GM21825 (cell line): ENCODE measurements at regions not wholly inside any gene's neighbourhood (a gene's known extent, or its start where the extent isn't known, plus 50 kb on each side); places are given as distances from the start of the nearest gene placed in this dataset.
"Not testable (repeated sequence)": the region's sequence is repeated elsewhere in the genome, so short reads cannot be mapped to it uniquely, and the experiment has no call there.

ENCODE experiments used
- ATAC-seq: cut with Tn5 transposase; IDR thresholded peaks from one replicate; pipeline ENCODE4 v1.9.1; 2021; ENCODE audit warnings: mild to moderate bottlenecking, moderate library complexity; ENCODE audit not compliant: unreplicated experiment

GRCh38 chrX:39766855-39767254, 330.9 kb downstream of the BCOR start:
- no peak for ATAC-seq

- no peak for ATAC-seq
Observed at GRCh38 chrX:39767446-39767845, 330.3 kb downstream of the BCOR start.

DNA sequence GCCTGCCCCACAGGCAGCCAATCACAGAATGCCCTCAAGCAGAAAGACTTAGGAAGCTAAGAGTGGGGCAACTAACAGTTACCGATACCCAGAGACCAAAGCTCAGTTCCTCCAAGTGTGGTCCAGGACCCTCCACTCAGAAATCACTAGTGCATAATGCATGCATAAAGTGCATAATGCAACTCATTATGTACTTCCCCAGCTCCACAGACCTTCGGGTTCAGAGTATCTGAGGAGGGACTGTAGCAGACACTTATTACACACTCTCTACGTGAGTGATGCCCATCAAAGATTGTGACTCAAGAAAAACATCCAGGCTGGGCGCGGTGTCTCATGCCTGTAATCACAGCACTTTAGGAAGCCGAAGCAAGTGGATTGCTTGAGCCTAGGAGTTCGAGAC, 328.0 kb downstream of the BCOR start:
- no peak for ATAC-seq

- ATAC-seq = no peak
Observed at GRCh38 chrX:39771089-39771488, 326.7 kb downstream of the BCOR start.

GRCh38 chrX:39772057-39772832, 325.5 kb downstream of the BCOR start:
- ATAC-seq = no peak

DNA sequence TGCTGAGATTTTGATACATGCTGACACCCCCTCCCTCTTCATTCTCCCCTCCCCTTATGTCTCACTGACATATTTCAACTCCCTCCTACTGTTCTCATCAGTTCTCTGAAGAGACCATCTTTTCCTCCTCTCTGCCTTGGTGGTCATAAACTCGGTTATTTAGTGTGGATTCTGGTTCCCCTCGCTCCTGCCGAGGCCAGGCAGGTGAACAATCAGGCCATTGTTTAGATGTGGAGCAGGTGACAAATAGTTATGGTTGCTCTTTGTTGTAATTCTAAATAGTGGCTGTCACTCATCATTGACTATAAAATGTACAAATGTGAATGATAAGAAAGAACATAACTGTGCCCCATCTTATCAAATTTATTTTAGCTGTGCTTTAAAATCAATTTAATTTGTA, 324.6 kb downstream of the BCOR start:
- ATAC-seq = no peak

GRCh38 chrX:39773923-39774773, 323.6 kb downstream of the BCOR start:
- ATAC-seq = no peak

DNA sequence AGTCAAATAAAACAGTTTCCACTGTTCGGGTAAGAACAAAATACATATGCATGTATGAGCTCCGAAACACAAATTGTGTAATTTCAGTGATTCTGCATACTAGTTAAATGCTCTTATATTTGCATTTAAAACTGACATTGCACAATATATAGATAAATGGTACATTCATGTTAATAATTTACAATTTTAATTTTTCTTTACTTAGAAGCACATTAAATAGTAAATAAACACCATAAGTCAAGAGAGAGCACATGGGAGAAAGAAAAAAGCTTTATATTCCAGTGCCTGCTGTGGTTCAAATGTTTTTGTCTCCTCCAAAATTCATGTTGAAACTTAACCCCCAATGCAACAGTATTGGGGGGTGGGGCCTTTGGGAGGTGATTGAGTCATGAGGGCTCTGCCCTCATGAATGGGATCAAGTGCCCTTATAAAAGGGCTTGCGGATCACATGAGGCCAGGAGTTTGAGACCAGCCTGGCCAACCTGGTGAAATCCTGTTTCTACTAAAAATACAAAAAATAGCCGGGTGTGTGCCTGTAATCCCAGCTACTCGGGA, 322.9 kb downstream of the BCOR start:
- no peak for ATAC-seq

- no peak for ATAC-seq
Observed at GRCh38 chrX:39777623-39778025, 320.1 kb downstream of the BCOR start.

DNA sequence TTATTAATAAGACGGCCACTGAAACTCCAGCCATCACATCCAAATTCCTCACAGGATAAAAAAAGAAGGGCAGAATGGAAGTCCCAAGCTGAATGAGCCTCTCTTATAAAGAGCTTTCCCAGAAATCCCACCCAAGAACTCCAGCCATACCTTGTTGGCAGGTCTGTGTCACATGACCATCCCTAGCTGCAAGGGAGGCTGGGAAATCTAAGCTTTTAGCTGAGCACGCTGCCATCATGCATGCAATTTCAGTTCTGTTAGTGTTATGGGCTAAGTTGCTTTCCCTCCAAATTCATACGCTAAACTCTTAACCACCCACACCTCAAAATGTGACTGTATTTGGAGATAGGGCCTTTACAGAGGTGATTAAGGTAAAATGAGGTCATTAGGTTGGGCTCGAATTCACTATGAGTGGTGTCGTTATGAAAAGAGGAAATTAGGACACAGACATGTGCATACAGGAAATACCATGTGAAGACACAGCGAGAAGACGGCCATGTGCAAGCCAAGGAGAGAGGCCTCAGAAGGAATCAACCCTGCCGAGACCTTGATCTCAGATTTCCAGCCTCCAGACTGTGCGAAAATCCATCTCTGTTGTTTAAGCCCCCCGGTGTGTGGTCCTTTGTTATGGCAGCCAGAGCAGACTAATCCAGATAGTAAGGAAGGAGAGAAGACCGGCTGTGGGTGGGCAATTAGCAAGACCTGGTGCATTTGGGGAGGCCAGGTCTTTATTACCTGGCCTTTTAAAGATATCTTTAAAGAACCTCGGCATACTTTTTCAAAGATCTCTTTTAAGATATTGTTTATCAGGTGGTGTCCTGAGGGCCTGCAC, 317.6 kb downstream of the BCOR start:
- no peak for ATAC-seq

- no peak for ATAC-seq
Observed at GRCh38 chrX:39782276-39782675, 315.5 kb downstream of the BCOR start.

DNA sequence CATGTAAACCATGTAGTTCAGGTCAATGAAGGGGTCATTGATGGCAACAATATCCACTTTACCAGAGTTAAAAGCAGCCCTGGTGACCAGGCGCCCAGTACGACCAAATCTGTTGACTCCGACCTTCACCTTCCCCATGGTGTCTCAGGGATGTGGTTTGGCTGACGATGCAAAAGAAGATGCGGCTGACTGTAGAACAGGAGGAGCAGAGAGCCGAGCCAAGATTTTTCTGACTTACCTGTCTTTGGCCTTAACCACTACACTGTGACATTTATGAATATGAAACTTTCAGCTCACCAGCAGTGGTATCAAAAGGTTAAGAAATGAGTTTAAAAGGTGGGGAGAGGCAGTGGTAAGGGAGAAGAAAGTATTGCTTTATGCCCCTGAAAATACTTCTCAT, 309.8 kb downstream of the BCOR start:
- no peak for ATAC-seq

DNA sequence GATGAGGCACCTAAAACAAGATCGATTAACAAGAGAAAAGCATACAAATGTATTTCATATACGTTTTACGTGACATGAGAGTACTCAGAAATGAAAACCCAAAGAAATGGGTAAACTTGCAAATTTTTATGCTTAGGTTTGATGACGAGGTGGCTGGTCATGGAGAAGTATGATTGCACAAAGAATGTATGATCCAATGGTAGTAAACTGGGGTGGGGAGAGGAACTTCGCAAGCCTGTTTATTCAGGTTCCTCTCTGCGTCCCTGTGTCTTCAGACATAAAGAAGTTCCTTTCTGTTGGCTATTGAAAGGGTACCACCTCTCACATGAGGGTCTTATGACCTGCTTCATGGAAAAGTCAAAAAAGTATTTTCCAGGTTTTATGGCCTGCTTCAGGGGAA, 309.2 kb downstream of the BCOR start:
- ATAC-seq = no peak

DNA sequence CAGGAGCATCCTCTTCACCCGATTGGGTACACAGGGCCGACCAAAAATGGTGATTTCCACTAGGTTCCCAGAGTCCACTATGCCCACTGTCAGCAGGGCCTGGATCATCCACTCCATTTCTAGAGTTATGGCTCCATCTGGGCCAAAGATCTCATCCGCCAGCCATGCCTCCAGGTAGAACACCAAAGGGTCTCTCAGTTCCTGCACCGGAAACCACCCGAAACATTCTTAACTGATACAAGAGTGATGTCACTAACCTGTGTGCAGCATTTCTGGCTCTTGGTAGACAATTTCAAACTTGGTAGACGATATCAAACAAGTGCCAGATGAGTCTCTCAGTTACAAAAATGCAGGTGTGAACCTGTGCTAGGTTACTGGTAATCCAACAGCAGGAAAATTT, 306.1 kb downstream of the BCOR start:
- ATAC-seq = no peak

- no peak for ATAC-seq
Observed at GRCh38 chrX:39795605-39796004, 302.2 kb downstream of the BCOR start.

GRCh38 chrX:39796856-39797255, 300.9 kb downstream of the BCOR start:
- ATAC-seq = no peak

DNA sequence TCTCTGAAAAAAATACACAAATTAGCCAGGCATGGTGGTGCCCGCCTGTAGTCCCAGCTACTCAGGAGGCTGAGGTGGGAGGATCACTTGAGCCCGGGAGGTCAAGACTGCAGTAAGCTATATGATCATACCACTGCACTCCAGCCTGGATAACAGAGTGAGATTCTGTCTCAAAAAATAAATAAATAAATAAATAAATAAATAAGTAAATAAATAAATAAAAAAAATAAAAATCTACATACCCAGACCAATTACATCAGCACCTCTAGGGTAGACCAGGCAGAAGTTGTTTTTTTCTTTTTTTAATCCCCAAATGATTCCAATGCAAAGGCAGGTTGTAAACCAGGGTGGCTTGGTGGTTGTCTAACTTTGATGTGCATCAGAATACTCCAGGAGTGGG, 299.3 kb downstream of the BCOR start:
- ATAC-seq = not testable (repeated sequence)

DNA sequence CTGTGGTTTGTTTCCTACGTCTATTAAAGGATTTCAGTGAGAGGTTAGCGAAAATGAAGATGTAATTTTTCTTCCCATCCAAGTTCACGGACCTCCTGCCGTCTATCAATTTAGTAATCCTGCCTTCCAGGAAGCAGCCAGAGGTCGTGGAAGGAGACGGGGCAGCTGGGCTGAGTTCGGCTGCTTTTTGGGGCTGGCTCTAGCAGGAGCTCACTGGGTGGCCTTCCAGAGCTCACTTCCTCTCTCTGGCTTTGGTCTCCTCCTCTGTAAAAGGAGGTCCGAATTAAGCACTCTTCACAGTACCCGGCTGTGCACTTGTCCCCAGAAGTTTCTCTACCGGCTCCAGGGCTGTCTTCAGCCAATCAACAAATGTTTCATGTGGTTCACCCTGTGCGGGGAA, 295.4 kb downstream of the BCOR start:
- no peak for ATAC-seq

DNA sequence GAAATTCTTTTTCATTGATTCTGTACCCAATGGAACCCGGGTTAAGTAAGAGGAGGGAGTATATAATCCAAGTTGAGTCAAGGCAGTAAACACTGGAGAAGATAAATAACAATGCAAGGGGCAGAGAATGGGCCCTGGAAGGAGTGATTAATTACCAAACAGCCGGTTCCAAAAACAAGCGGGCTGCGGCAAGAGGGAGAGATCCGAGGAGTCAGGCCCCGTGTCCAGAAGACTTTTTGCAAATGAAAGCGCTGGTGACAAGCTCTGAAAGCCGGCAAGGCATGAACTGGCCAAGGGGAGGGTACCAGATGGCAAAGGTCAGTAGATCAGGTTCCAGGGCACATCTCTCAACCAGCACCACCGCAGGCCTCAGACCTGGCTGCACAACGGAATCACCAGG, 294.9 kb downstream of the BCOR start:
- no peak for ATAC-seq

- ATAC-seq = no peak
Observed at GRCh38 chrX:39805022-39805421, 292.7 kb downstream of the BCOR start.

DNA sequence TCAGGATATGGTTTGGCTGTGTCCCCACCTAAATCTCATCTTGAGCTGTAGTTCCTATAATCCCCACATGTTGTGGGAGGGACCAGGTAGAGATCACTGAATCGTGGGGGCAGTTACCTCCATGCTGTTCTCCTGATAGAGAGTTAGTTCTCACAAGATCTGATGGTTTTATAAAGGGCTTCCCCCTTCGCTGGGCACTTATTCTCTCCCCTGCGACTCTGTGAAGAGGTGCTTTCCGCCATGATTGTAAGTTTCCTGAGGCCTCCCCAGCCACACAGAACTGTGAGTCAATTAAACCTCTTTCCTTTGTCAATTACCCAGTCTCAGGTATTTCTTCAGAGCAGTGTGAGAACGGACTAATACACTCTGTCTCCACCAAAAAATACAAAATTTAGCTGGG, 291.9 kb downstream of the BCOR start:
- no peak for ATAC-seq
